Ovary (tissue), 3 donors: ENCODE measurements at regions not wholly inside any gene's neighbourhood (a gene's known extent, or its start where the extent isn't known, plus 50 kb on each side); places are given as distances from the start of the nearest gene placed in this dataset.

Experiments used
- CTCF ChIP-seq, 3 donors: fragments of 450-650 bp in 2 of 3; fragments of 200-600 bp in 1 of 3; IDR thresholded peaks; one replicate each; pipeline versions ENCODE4 v1.5.1 to v1.8.0; 2016 to 2022; ENCODE audit warnings: antibody characterized with exemption in 3 of 3, mild to moderate bottlenecking in 1 of 3
- EP300 ChIP-seq: sonication (generic); formaldehyde crosslinking; IDR thresholded peaks from one replicate; pipeline ENCODE4 v1.6.1; 2017; ENCODE audit warnings: antibody characterized with exemption
- POLR2A ChIP-seq: fragments of 450-650 bp; IDR thresholded peaks from one replicate; pipeline ENCODE4 v1.6.1; 2017; ENCODE audit warnings: antibody characterized with exemption, mild to moderate bottlenecking, moderate library complexity
- donor health status: DM: no; HTN: no; CAD: no.

GRCh38 chr12:91913651-91914050 is 232.0 kb downstream of the BTG1 start:
- TF ChIP-seq POLR2A (no peak), CTCF (IDR thresholded peaks at IDR 0.05) (no peak), EP300 (no peak)
